RWPE2 (cell line): ENCODE measurements at regions not wholly inside any gene's neighbourhood (a gene's known extent, or its start where the extent isn't known, plus 50 kb on each side); places are given as distances from the start of the nearest gene placed in this dataset.
"Not testable (repeated sequence)": the region's sequence is repeated elsewhere in the genome, so short reads cannot be mapped to it uniquely, and the experiment has no call there.

ENCODE experiments used
- ATAC-seq: fragments of 200-7000 bp; cut with Tn5 transposase; 3 replicates; pipeline ENCODE4 v1.9.1; 2021; ENCODE audit warnings: low read depth
- DNase-seq: peaks from one replicate; pipeline ENCODE4 v3.0.0-alpha.2; 2020; ENCODE audit warnings: low spot score
- H3K27ac ChIP-seq: fragments of 450-650 bp; 2 replicates; pipeline ENCODE4 v1.5.1; 2017; ENCODE audit warnings: mild to moderate bottlenecking; ENCODE audit not compliant: poor library complexity, severe bottlenecking
- H3K27me3 ChIP-seq: fragments of 250-450 bp; sonication (Bioruptor Pico); 2 replicates; pipeline ENCODE4 v1.5.1; 2021; ENCODE audit warnings: mild to moderate bottlenecking, moderate library complexity; ENCODE audit not compliant: insufficient read depth, poor library complexity, severe bottlenecking
- H3K36me3 ChIP-seq: fragments of 250-450 bp; sonication (Bioruptor Pico); 2 replicates; pipeline ENCODE4 v1.5.1; 2020; ENCODE audit warnings: low read depth, mild to moderate bottlenecking, moderate library complexity
- H3K4me1 ChIP-seq: fragments of 250-450 bp; sonication (Bioruptor Pico); 2 replicates; pipeline ENCODE4 v1.5.1; 2021; ENCODE audit warnings: mild to moderate bottlenecking, moderate library complexity; ENCODE audit not compliant: insufficient read depth, poor library complexity, severe bottlenecking
- H3K4me3 ChIP-seq: fragments of 250-450 bp; sonication (Bioruptor Pico); 2 replicates; pipeline ENCODE4 v1.5.1; 2021; ENCODE audit warnings: mild to moderate bottlenecking, moderate library complexity; ENCODE audit not compliant: severe bottlenecking
- H3K9me3 ChIP-seq: fragments of 250-450 bp; sonication (Bioruptor Pico); 2 replicates; pipeline ENCODE4 v1.5.1; 2021; ENCODE audit warnings: mild to moderate bottlenecking, moderate library complexity; ENCODE audit not compliant: severe bottlenecking
- TF ChIP-seq, protein P1 (sequence below): fragments of 450-650 bp; IDR thresholded peaks from one replicate; pipeline ENCODE4 v1.5.1; 2017; ENCODE audit warnings: mild to moderate bottlenecking, moderate library complexity; ENCODE audit not compliant: poor library complexity, severe bottlenecking

DNA sequence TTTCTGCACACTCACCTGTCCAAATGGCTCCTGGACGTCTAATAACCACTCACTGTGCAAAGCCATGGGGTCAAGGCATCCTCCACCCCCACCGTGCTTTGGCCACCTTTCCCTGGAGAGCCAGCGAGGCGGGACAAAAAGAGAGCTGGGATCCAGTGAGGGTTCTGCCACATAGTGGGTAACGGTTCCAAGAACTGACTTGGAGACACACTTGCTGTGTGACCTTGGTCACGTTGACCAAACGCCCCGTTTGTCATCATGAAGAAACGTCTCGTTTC is 287.2 kb downstream of the TFAP2C start:
- ATAC-seq (no peak), DNase-seq (no peak)
- no peak overlapping the region for H3K27ac ChIP-seq
- peaks cover 7% of the 10 kb centered on the region for H3K4me1 ChIP-seq
- no peaks in the 10 kb centered on the region for H3K36me3 ChIP-seq
- TF ChIP-seq, protein P1, sequence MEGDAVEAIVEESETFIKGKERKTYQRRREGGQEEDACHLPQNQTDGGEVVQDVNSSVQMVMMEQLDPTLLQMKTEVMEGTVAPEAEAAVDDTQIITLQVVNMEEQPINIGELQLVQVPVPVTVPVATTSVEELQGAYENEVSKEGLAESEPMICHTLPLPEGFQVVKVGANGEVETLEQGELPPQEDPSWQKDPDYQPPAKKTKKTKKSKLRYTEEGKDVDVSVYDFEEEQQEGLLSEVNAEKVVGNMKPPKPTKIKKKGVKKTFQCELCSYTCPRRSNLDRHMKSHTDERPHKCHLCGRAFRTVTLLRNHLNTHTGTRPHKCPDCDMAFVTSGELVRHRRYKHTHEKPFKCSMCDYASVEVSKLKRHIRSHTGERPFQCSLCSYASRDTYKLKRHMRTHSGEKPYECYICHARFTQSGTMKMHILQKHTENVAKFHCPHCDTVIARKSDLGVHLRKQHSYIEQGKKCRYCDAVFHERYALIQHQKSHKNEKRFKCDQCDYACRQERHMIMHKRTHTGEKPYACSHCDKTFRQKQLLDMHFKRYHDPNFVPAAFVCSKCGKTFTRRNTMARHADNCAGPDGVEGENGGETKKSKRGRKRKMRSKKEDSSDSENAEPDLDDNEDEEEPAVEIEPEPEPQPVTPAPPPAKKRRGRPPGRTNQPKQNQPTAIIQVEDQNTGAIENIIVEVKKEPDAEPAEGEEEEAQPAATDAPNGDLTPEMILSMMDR: no peak
- H3K9me3 ChIP-seq: no peaks in the 10 kb centered on the region
- H3K4me3 ChIP-seq: no peak overlapping the region
- no peaks in the 10 kb centered on the region for H3K27me3 ChIP-seq

DNA sequence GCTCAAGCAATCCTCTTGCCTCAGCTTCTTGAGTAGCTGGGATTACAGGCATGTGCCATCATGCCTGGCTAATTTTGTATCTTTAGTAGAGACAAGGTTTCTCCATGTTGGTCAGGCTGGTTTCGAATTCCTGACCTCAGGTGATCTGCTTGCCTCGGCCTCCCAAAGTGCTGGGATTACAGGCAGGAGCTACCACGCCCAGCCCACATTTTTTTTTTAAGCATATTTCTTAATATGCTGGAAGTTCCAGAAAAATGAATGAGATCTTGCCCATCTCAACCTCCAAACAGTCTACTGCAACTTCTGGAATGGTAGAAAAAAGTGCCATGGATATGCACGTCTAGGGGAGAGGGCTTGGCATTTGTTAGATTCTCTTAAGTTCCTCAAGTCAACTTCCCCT is 290.9 kb downstream of the TFAP2C start:
- not testable (repeated sequence) for H3K27ac ChIP-seq, H3K9me3 ChIP-seq, DNase-seq, H3K36me3 ChIP-seq, H3K4me3 ChIP-seq, H3K4me1 ChIP-seq
- 0 out of 3 replicates have a peak, but pooled peaks have one; percentile 6 for ATAC-seq
- peaks cover 20% of the 10 kb centered on the region for H3K27me3 ChIP-seq

DNA sequence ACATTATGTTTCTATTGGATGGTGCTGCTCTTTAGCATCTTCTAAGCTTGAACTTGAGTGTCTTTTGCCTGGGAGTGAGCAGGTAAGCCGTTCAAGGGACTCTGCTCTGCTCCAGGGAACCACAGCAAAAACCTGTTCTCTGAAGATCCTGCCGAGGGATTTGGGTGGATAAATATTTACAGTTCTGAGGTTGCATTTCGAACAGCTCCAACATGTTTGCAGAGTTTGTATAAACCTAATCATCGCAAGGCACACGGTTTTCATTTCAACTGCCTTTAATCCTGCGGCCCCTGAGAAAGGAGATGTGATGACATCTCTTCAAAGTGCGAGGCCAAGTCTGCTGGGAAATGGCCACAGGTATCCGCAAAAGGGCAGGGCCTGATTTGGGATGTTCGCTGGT is 293.4 kb downstream of the TFAP2C start:
- no peaks in the 10 kb centered on the region for H3K9me3 ChIP-seq
- TF ChIP-seq, protein P1: no peak
- H3K4me1 ChIP-seq: peaks cover 7% of the 10 kb centered on the region
- H3K36me3 ChIP-seq: no peaks in the 10 kb centered on the region
- peaks cover 45% of the 10 kb centered on the region for H3K27me3 ChIP-seq
- no peak overlapping the region for H3K4me3 ChIP-seq
- ATAC-seq (no peak), DNase-seq (no peak)
- no peak overlapping the region for H3K27ac ChIP-seq

DNA sequence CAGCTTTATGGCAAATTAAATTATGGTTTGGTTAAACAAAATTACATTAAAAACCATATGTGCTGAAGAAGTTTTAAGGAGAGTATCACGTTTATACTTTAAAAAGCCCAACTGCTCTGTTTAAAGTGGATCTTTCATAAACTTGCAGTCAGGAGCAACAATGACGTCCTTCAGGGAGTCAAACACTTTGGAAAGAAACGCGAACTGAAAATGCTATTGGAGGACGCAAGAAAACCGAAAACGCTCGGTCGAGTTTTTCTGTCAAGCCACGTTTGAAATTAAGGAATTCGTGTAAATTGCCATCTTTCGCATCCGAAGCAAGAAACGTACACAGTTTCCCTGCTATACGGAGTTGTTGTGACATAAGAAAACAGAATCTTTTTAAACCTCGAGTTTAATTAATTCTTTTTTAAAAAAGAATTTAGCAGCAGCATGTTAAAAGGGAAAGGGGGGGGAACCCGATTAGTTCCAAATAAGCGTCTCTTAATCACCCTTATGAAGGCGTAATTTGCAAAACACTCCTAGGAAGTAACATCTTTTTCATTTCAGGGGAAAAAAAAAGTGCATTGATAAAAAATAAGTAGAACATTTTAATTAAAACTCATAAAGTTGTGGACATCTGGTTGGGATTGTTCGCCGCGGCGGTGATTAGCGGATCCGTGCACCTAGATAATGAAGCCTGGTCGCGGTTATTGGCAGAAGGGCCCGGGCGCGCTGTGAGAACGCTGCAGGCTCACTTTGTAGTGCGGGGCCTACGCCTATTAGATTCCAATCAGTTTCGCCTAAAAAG is 295.4 kb downstream of the TFAP2C start:
- Histone ChIP-seq H3K36me3 (no peaks in the 10 kb centered on the region), H3K27ac (no peak overlapping the region), H3K4me3 (no peak overlapping the region), H3K4me1 (peaks cover 7% of the 10 kb centered on the region), H3K27me3 (peaks cover 61% of the 10 kb centered on the region), H3K9me3 (no peaks in the 10 kb centered on the region)
- TF ChIP-seq, protein P1: no peak
- ATAC-seq: no peak
- DNase-seq: no peak

DNA sequence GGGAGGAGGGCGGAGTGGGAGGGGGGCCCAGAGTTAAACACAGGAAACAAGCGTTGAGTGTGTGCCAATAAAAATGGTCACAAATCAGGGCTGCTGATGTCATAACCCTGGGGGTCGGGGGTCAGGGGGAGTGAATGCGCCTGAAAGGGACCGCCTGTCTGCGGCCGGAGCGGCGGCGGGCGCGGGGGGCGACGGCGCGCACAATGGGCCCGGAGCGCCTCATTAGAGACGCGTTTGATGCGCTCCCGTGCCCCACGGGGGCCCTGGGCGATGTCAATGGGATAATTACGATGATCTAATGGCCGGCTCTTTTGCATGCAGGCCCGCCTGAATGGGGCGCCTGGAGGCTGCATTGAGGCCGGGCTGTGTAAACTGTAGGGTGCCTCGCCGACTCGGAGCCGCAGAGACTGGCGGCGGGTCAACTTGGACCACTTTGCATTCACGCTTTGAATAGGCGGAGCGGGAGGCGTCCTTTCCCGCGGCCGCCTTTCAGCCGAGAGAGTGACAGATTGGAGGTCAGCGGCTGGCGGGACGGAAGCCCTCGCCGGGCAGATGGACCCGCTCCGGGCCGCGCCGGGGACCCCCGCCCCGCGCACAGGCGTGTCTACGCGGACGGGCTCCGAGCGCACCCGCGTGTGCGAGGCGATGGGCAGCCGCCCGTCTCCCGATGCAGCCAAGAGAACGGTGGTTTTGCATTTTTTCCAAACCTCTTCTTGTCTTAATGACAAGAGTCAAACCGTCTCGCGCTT is 296.1 kb downstream of the TFAP2C start:
- TF ChIP-seq, protein P1: no peak
- Histone ChIP-seq H3K27me3 (peaks cover 65% of the 10 kb centered on the region), H3K4me3 (peak overlapping the region; percentile 16), H3K36me3 (no peaks in the 10 kb centered on the region), H3K27ac (no peak overlapping the region), H3K9me3 (no peaks in the 10 kb centered on the region), H3K4me1 (peaks cover 2% of the 10 kb centered on the region)
- peak; percentile 69 for ATAC-seq
- no peak for DNase-seq
